MCF 10A (cell line): ENCODE measurements at regions not wholly inside any gene's neighbourhood (a gene's known extent, or its start where the extent isn't known, plus 50 kb on each side); places are given as distances from the start of the nearest gene placed in this dataset.

Experiments
- BruUV-seq: library from RNA; stranded (reverse); fragments of 400-500 nt; replicated peaks from 2 replicates; lab custom pipeline; 2021; lab: Mats Ljungman, UMichigan
- CTCF ChIA-PET: fragments of 300-600 bp; sonication (Branson Sonifier 250); formaldehyde crosslinking; extraction: SDS; loops from one replicate; lab custom pipeline; 2021; ENCODE audit warnings: antibody characterized with exemption, inconsistent platforms; lab: Yijun Ruan, JAX
- POLR2A ChIA-PET: fragments of 300-600, 350-650 bp; sonication (Branson Sonifier 250); formaldehyde crosslinking; extraction: SDS; loops from one replicate; lab custom pipeline; 2020; ENCODE audit warnings: antibody characterized with exemption, inconsistent platforms; lab: Yijun Ruan, JAX
- DNase-seq: peaks from one replicate; pipeline ENCODE4 v3.0.0-alpha.2; 2018; ENCODE audit not compliant: unreplicated experiment
- H3K27ac Mint-ChIP-seq: one replicate; pipeline ENCODE4 v1.8.0; 2022; ENCODE audit warnings: mild to moderate bottlenecking, low read depth, mixed read lengths; ENCODE audit not compliant: unreplicated experiment
- H3K27me3 Mint-ChIP-seq: one replicate; pipeline ENCODE4 v1.8.0; 2022; ENCODE audit warnings: mixed read lengths; ENCODE audit not compliant: insufficient read depth, unreplicated experiment
- H3K36me3 Mint-ChIP-seq: one replicate; pipeline ENCODE4 v1.8.0; 2022; ENCODE audit warnings: mild to moderate bottlenecking, moderate library complexity, mixed read lengths; ENCODE audit not compliant: insufficient read depth, unreplicated experiment
- H3K4me1 Mint-ChIP-seq: one replicate; pipeline ENCODE4 v1.8.0; 2022; ENCODE audit warnings: mixed read lengths; ENCODE audit not compliant: insufficient read depth, unreplicated experiment
- H3K4me3 Mint-ChIP-seq: one replicate; pipeline ENCODE4 v1.8.0; 2022; ENCODE audit warnings: mild to moderate bottlenecking, moderate library complexity, mixed read lengths; ENCODE audit not compliant: unreplicated experiment
- H3K9me3 Mint-ChIP-seq: one replicate; pipeline ENCODE4 v1.8.0; 2022; ENCODE audit warnings: mixed read lengths; ENCODE audit not compliant: unreplicated experiment
- intact Hi-C: fragments of 100-400 bp; cut with micrococcal nuclease; formaldehyde crosslinking; loops from 2 replicates; pipeline ENCODE4 v1.14.1; 2022
- TF ChIP-seq, protein P1 (sequence below): fragments of 200-600 bp; IDR thresholded peaks from one replicate; pipeline ENCODE4 v1.8.0; 2022; ENCODE audit warnings: antibody characterized with exemption, mild to moderate bottlenecking; ENCODE audit not compliant: unreplicated experiment

GRCh38 chr11:133619397-133619796 lies 87.1 kb upstream of the OPCML start:
- H3K4me1 Mint-ChIP-seq, result no peaks in the 10 kb centered on the region
- intact Hi-C loops, result no loop called here
- BruUV-seq, result no TSS peak
- no peak overlapping the region for H3K27ac Mint-ChIP-seq
- no peak for DNase-seq
- no peaks in the 10 kb centered on the region for H3K36me3 Mint-ChIP-seq
- CTCF ChIA-PET, result interaction anchor here (0.6 to 3.3 kb wide), 14 partner anchors 8 to 544 kb away, joined by 3 to 15 read pairs (median 3); no protein-coding TSS in a partner anchor
- H3K4me3 Mint-ChIP-seq, result no peak overlapping the region
- TF ChIP-seq, protein P1, sequence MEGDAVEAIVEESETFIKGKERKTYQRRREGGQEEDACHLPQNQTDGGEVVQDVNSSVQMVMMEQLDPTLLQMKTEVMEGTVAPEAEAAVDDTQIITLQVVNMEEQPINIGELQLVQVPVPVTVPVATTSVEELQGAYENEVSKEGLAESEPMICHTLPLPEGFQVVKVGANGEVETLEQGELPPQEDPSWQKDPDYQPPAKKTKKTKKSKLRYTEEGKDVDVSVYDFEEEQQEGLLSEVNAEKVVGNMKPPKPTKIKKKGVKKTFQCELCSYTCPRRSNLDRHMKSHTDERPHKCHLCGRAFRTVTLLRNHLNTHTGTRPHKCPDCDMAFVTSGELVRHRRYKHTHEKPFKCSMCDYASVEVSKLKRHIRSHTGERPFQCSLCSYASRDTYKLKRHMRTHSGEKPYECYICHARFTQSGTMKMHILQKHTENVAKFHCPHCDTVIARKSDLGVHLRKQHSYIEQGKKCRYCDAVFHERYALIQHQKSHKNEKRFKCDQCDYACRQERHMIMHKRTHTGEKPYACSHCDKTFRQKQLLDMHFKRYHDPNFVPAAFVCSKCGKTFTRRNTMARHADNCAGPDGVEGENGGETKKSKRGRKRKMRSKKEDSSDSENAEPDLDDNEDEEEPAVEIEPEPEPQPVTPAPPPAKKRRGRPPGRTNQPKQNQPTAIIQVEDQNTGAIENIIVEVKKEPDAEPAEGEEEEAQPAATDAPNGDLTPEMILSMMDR, result no peak
- H3K27me3 Mint-ChIP-seq, result no peaks in the 10 kb centered on the region
- POLR2A ChIA-PET, result interaction anchor here (0.5 kb wide), 1 partner anchor 209 kb away, joined by 3 read pairs; no protein-coding TSS in a partner anchor
- no peaks in the 10 kb centered on the region for H3K9me3 Mint-ChIP-seq

DNA sequence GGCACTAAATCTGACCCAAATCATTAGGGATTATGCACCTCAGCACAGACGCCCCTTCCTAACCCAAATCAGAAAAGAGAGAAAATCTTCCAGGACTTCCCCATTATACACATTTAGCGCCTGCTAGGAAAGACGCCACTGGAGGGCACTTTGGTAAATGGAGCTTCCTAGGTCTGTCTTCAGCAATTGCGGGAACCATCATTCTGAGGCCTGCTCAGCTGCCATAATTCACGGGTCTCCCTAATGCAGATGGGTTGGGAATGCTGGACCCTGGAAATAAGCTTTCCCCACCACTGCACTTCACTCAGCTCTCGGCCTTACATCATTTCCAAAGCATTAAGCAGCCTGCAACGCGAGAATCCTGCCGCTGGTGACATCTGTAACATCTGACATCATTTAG lies 86.2 kb upstream of the OPCML start:
- H3K9me3 Mint-ChIP-seq, result no peaks in the 10 kb centered on the region
- TF ChIP-seq, protein P1, result no peak
- DNase-seq, result no peak
- H3K4me1 Mint-ChIP-seq, result no peaks in the 10 kb centered on the region
- H3K36me3 Mint-ChIP-seq, result no peaks in the 10 kb centered on the region
- H3K27ac Mint-ChIP-seq, result no peak overlapping the region
- H3K4me3 Mint-ChIP-seq, result no peak overlapping the region
- intact Hi-C loops, result no loop called here
- POLR2A ChIA-PET, result no interaction called here
- no peaks in the 10 kb centered on the region for H3K27me3 Mint-ChIP-seq
- no TSS peak for BruUV-seq
- CTCF ChIA-PET, result interaction anchor here (0.6 to 3.3 kb wide), 9 partner anchors 7 to 1943 kb away, joined by 3 to 15 read pairs (median 3); no protein-coding TSS in a partner anchor

GRCh38 chr11:133608496-133608895 lies 76.2 kb upstream of the OPCML start:
- POLR2A ChIA-PET, result no interaction called here
- Mint-ChIP-seq H3K27ac (no peak overlapping the region), H3K9me3 (peaks cover 25% of the 10 kb centered on the region), H3K4me1 (no peaks in the 10 kb centered on the region), H3K27me3 (no peaks in the 10 kb centered on the region), H3K4me3 (no peak overlapping the region), H3K36me3 (no peaks in the 10 kb centered on the region)
- CTCF ChIA-PET, result interaction anchor here (0.7 to 2.2 kb wide), 2 partner anchors 11 to 44 kb away, joined by 4 to 7 read pairs; no protein-coding TSS in a partner anchor
- intact Hi-C loops, result no loop called here
- no peak for DNase-seq
- BruUV-seq, result no TSS peak
- TF ChIP-seq, protein P1, result no peak

GRCh38 chr11:133606124-133606523 lies 73.8 kb upstream of the OPCML start:
- peaks cover 34% of the 10 kb centered on the region for H3K9me3 Mint-ChIP-seq
- ChIA-PET POLR2A (no interaction called here), CTCF (no interaction called here)
- no peaks in the 10 kb centered on the region for H3K4me1 Mint-ChIP-seq
- H3K27ac Mint-ChIP-seq, result no peak overlapping the region
- no peaks in the 10 kb centered on the region for H3K27me3 Mint-ChIP-seq
- TF ChIP-seq, protein P1, result no peak
- no peaks in the 10 kb centered on the region for H3K36me3 Mint-ChIP-seq
- no peak overlapping the region for H3K4me3 Mint-ChIP-seq
- no peak for DNase-seq
- intact Hi-C loops, result no loop called here
- BruUV-seq, result no TSS peak
